GM20000 (cell line): ENCODE measurements at regions not wholly inside any gene's neighbourhood (a gene's known extent, or its start where the extent isn't known, plus 50 kb on each side); places are given as distances from the start of the nearest gene placed in this dataset.

Source experiments
- DNase-seq: peaks from one replicate; pipeline ENCODE4 v3.0.0; 2012; ENCODE audit warnings: low spot score
- TF ChIP-seq, protein P1 (sequence below): IDR thresholded peaks from 2 replicates; pipeline ENCODE4 v1.5.1; 2012; ENCODE audit warnings: mild to moderate bottlenecking, control low read depth; ENCODE audit errors: extremely low read depth, missing control alignments

GRCh38 chr22:27133681-27134314, 476.4 kb downstream of the MIAT start:
- DNase-seq = no peak
- TF ChIP-seq, protein P1, sequence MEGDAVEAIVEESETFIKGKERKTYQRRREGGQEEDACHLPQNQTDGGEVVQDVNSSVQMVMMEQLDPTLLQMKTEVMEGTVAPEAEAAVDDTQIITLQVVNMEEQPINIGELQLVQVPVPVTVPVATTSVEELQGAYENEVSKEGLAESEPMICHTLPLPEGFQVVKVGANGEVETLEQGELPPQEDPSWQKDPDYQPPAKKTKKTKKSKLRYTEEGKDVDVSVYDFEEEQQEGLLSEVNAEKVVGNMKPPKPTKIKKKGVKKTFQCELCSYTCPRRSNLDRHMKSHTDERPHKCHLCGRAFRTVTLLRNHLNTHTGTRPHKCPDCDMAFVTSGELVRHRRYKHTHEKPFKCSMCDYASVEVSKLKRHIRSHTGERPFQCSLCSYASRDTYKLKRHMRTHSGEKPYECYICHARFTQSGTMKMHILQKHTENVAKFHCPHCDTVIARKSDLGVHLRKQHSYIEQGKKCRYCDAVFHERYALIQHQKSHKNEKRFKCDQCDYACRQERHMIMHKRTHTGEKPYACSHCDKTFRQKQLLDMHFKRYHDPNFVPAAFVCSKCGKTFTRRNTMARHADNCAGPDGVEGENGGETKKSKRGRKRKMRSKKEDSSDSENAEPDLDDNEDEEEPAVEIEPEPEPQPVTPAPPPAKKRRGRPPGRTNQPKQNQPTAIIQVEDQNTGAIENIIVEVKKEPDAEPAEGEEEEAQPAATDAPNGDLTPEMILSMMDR = no peak

GRCh38 chr22:27134315-27134701, 476.9 kb downstream of the MIAT start:
- DNase-seq = peak; percentile 30
- TF ChIP-seq, protein P1 = no peak

GRCh38 chr22:27135031-27135981, 477.9 kb downstream of the MIAT start:
- TF ChIP-seq, protein P1 = no peak
- DNase-seq = no peak

DNA sequence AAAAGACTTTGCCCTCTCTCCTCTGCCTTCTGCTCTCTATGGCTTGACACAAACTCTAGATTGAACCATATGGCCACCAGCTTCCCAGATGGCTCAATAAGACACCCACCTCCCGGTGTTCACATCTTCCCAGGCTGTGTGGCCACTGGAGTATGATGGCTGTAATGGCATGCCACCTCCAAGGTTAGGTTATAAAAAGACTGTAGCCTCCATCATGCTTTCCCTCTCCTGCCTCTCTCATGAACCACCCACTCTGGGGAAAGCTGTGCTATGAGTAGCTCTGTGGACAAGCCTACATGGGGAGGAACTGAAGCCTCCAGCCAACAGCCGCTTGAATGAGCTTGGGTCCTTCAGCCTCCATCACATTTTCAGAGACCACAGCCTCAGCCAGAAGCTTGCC, 479.2 kb downstream of the MIAT start:
- TF ChIP-seq, protein P1 = no peak

GRCh38 chr22:27137871-27138337, 480.5 kb downstream of the MIAT start:
- DNase-seq = no peak
- TF ChIP-seq, protein P1 = no peak

More for the DNA sequence above, 479.2 kb downstream of the MIAT start:
- no peak for DNase-seq

DNA sequence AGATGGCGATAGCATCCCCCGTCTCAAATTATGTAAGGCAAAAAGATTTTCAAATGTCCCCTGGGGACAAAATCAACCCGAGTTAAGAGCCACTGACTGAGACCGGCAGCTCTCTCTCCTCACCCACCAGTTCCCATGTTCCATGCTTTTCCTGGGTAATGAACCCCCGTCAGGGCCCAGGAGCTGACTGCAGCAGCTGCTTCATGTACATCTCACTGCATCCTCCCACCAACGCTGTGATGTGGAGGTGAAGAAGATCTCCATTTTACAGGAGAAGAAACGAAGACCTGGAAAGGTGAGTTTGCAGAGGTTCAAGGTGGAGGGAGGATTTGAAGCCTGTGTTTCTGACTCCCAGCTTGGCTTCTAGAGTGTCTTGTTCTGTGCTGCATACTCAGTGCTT, 481.1 kb downstream of the MIAT start:
- no peak for DNase-seq
- TF ChIP-seq, protein P1 = no peak

- TF ChIP-seq, protein P1 = no peak
- no peak for DNase-seq
Observed at GRCh38 chr22:27139935-27140511, 482.6 kb downstream of the MIAT start.
